HL-60 (cell line): ENCODE measurements at regions not wholly inside any gene's neighbourhood (a gene's known extent, or its start where the extent isn't known, plus 50 kb on each side); places are given as distances from the start of the nearest gene placed in this dataset.

Source experiments
- DNase-seq, 2 experiments: peaks; one replicate each; pipeline ENCODE4 v3.0.0-alpha.2; 2010 to 2020; ENCODE audit warnings: low read depth in 1 of 2, low spot score in 1 of 2
- H3K27ac ChIP-seq: fragments of 250-450 bp; sonication (Bioruptor Pico); replicated peaks from 2 replicates; pipeline ENCODE4 v1.5.1; 2020; ENCODE audit warnings: mild to moderate bottlenecking, moderate library complexity
- H3K27me3 ChIP-seq: fragments of 250-450 bp; sonication (Bioruptor Pico); 2 replicates; pipeline ENCODE4 v1.5.1; 2021; ENCODE audit warnings: mild to moderate bottlenecking, moderate library complexity; ENCODE audit not compliant: insufficient read depth, poor library complexity, severe bottlenecking
- H3K4me3 ChIP-seq: replicated peaks from 2 replicates; pipeline ENCODE4 v1.5.1; 2011; ENCODE audit warnings: mild to moderate bottlenecking, control low read depth, low read length; ENCODE audit not compliant: insufficient read depth
- GABPA ChIP-seq: IDR thresholded peaks from 2 replicates; pipeline ENCODE4 v1.6.1; 2012; ENCODE audit warnings: low read depth
- POLR2AphosphoS5 ChIP-seq: IDR thresholded peaks from 2 replicates; pipeline ENCODE4 v1.6.1; 2012; ENCODE audit warnings: low read depth
- REST ChIP-seq: IDR thresholded peaks from 2 replicates; pipeline ENCODE4 v1.6.1; 2012; ENCODE audit warnings: low read depth; ENCODE audit not compliant: insufficient replicate concordance
- SPI1 ChIP-seq: IDR thresholded peaks from 2 replicates; pipeline ENCODE4 v1.6.1; 2012; ENCODE audit warnings: low read depth, mild to moderate bottlenecking, borderline replicate concordance
- TF ChIP-seq, protein P1 (sequence below): IDR thresholded peaks from one replicate; pipeline ENCODE4 v1.5.1; 2011; ENCODE audit warnings: low read length, control low read depth, inconsistent platforms; ENCODE audit not compliant: insufficient read depth

DNA sequence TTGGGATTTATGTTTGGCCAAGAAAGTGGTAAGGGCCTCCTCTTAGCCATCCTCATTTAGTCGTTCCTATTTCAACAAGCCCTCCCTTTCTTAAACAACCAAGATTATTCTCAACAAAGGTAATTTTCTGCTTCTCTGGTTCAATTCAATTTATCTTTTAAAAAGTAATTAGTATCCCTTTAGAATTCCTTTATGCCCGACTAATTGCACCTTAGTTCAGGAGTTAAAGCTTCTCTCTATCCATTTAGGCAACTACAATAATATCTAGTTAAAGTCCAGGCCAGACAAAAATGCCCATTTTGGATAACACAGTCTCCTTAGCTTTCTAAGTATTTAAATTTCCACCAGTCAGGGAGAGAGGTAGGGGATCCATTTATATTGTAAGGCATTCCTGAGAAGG is 136.7 kb upstream of the MAGI3 start:
- Histone ChIP-seq H3K27me3 (peaks cover 3% of the 10 kb centered on the region), H3K4me3 (no peak overlapping the region), H3K27ac (no peak overlapping the region)
- TF ChIP-seq GABPA (no peak), SPI1 (no peak), POLR2AphosphoS5 (no peak), REST (no peak)
- TF ChIP-seq, protein P1, sequence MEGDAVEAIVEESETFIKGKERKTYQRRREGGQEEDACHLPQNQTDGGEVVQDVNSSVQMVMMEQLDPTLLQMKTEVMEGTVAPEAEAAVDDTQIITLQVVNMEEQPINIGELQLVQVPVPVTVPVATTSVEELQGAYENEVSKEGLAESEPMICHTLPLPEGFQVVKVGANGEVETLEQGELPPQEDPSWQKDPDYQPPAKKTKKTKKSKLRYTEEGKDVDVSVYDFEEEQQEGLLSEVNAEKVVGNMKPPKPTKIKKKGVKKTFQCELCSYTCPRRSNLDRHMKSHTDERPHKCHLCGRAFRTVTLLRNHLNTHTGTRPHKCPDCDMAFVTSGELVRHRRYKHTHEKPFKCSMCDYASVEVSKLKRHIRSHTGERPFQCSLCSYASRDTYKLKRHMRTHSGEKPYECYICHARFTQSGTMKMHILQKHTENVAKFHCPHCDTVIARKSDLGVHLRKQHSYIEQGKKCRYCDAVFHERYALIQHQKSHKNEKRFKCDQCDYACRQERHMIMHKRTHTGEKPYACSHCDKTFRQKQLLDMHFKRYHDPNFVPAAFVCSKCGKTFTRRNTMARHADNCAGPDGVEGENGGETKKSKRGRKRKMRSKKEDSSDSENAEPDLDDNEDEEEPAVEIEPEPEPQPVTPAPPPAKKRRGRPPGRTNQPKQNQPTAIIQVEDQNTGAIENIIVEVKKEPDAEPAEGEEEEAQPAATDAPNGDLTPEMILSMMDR = no peak
- no peak for DNase-seq

DNA sequence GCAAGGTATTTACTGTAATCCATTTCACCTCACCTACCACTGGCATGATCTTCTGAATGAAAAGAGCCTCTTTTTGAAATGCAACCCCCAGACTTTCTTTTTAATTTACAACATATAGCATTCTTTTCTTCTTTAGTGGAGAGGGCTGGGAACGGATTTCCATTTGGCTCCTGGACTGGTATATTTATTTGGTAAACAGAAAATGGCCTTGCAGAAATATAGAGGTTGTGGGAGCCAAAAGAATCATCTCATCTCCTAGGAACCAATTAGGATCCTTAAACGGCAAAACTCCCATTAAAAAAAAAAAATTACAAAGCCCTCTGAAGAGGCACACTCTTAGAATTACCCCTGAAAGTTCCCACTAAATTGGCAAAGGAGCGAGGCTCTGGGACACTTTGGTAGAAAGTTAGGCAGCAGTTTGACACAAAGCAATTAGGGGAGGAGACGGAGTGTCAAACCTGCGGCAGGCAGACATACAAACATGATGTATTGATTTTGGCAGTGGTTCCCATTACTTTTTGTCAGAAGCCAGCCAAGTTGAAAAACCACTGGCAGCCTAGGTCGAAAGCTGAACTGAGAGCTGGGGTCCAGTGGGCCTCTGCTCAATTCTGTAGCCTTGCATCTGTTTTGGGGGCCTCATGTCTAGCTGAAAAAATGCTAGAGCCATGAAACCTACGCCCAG is 135.1 kb upstream of the MAGI3 start:
- no peak for DNase-seq
- Histone ChIP-seq H3K27ac (no peak overlapping the region), H3K4me3 (no peak overlapping the region), H3K27me3 (peaks cover 3% of the 10 kb centered on the region)
- no peak for TF ChIP-seq REST
- no peak for TF ChIP-seq GABPA
- TF ChIP-seq, protein P1 = no peak
- TF ChIP-seq SPI1 = no peak
- TF ChIP-seq POLR2AphosphoS5 = no peak

GRCh38 chr1:113255720-113256347 is 134.5 kb upstream of the MAGI3 start:
- Histone ChIP-seq H3K4me3 (no peak overlapping the region), H3K27ac (no peak overlapping the region), H3K27me3 (peaks cover 3% of the 10 kb centered on the region)
- TF ChIP-seq REST = no peak
- no peak for TF ChIP-seq POLR2AphosphoS5
- no peak for TF ChIP-seq SPI1
- no peak for TF ChIP-seq GABPA
- TF ChIP-seq, protein P1 = no peak
- no peak for DNase-seq
